ENCODE measurements at regions not wholly inside any gene's neighbourhood (a gene's known extent, or its start where the extent isn't known, plus 50 kb on each side); places are given as distances from the start of the nearest gene placed in this dataset.

DNA sequence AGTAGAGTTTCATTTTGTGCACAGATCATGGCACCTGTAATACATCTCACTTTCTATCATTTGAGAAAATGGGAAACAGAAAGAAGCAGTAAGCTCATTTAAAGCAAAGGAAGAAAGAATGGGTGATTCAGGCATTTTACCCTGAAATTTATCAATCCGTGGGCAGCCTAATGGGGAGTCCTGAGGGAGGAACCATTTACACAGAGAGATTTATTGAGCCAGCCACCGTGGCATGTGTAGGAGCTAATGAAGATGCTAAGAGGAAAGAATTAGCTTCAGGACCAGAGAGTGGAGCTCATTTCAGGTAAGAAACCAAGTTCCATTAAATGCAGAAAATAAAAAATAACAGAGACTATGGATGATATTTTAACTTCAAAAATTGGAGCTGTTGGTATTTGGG is 443.4 kb upstream of the COBL start:
- Histone ChIP-seq H3K23ac (ENCODE audit: low read depth, low read length) (no peak overlapping the region), H3K14ac (replicated peaks; ENCODE audit: low read depth, low read length) (no peak overlapping the region)

More for the DNA sequence above, 443.4 kb upstream of the COBL start:
- Histone ChIP-seq H2BK15ac (ENCODE audit: low read depth, low read length) (no peak overlapping the region), H3K4me2 (ENCODE audit: low read depth, low read length) (no peak overlapping the region), H3K18ac (ENCODE audit: low read depth, low read length) (no peak overlapping the region), H3K27ac (ENCODE audit: insufficient read depth, low read length) (no peak overlapping the region), H2BK20ac (ENCODE audit: low read depth, low read length) (no peak overlapping the region), H4K91ac (ENCODE audit: insufficient read depth, low read depth, low read length) (no peak overlapping the region), H3K36me3 (ENCODE audit: control insufficient read depth, insufficient read depth, low read length) (no peaks in the 10 kb centered on the region), H3K56ac (ENCODE audit: extremely low read depth, insufficient read depth, low read length) (no peak overlapping the region), H2AK5ac (ENCODE audit: low read depth, low read length) (no peak overlapping the region), H3K9me3 (ENCODE audit: control insufficient read depth, insufficient read depth, low read length) (peaks cover 10% of the 10 kb centered on the region), H2AK9ac (replicated peaks; ENCODE audit: low read depth, low read length, poor library complexity) (no peak overlapping the region), H3K79me1 (ENCODE audit: low read depth in 1 of 2, low read length in 2 of 2) (no peaks in the 10 kb centered on the region), H2BK5ac (ENCODE audit: low read depth, low read length, poor library complexity, severe bottlenecking) (no peak overlapping the region), H4K20me1 (ENCODE audit: insufficient read depth, low read length) (no peaks in the 10 kb centered on the region), H2AFZ (replicated peaks; ENCODE audit: low read length, poor library complexity) (no peak overlapping the region), H4K8ac (ENCODE audit: low read depth in 2 of 2, low read length in 2 of 2) (no peak overlapping the region), H2BK120ac (ENCODE audit: low read depth, low read length) (no peak overlapping the region), H3K4me1 (ENCODE audit: control insufficient read depth, insufficient read depth, low read length) (no peaks in the 10 kb centered on the region), H3K9me1 (ENCODE audit: insufficient read depth, low read length) (no peaks in the 10 kb centered on the region), H3K9ac (ENCODE audit: low read depth, low read length) (no peak overlapping the region), H3K4ac (ENCODE audit: low read depth, low read length) (no peak overlapping the region), H3K27me3 (ENCODE audit: control insufficient read depth, insufficient read depth, low read length) (no peaks in the 10 kb centered on the region), H4K5ac (ENCODE audit: low read depth, low read length) (no peak overlapping the region), H3K4me3 (ENCODE audit: insufficient read depth, low read depth, low read length) (no peak overlapping the region)
- no peak for ATAC-seq (ENCODE audit: low read depth)
- no peak for TF ChIP-seq MAFK (IDR thresholded peaks at IDR 0.05; ENCODE audit: low read depth, low read length)
- no peak for TF ChIP-seq SMC3 (IDR thresholded peaks at IDR 0.05; ENCODE audit: low read depth, low read length)
- TF ChIP-seq RCOR1 (IDR thresholded peaks at IDR 0.05; ENCODE audit: insufficient replicate concordance, low read length), result no peak
- TF ChIP-seq CHD1 (IDR thresholded peaks at IDR 0.05; ENCODE audit: low read depth, low read length), result no peak
- no peak for TF ChIP-seq BHLHE40 (IDR thresholded peaks at IDR 0.05; ENCODE audit: low read depth, low read length)
- intact Hi-C loops (cut with micrococcal nuclease), result no loop called here
- DNase-seq, result no peak
- dilution Hi-C loops (cut with HindIII; ENCODE audit: low sequenced_read_pairs, unreplicated experiment), result no loop called here
- in situ Hi-C loops (cut with MboI; ENCODE audit: low sequenced_read_pairs), result no loop called here
- CTCF ChIA-PET, result no interaction called here
- WGBS, 2 experiments (ENCODE audit: extremely low coverage in 2 of 2, insufficient read length in 1 of 2), result 38% methylated on average over 1 of the region's 2 CpGs; no CpG with 5 or more reads in 1 of the 2 experiments
- BruUV-seq (replicated peaks), result no TSS peak
- POLR2A ChIA-PET (ENCODE audit: unreplicated experiment), result no interaction called here
